Activated CD8-positive, alpha-beta memory T cell treated with anti-CD3 and anti-CD28 coated beads, Interleukin-2, amount 10 ng/mL, durations not matched to agents 7 days and 5 days (primary cell): ENCODE measurements at regions not wholly inside any gene's neighbourhood (a gene's known extent, or its start where the extent isn't known, plus 50 kb on each side); places are given as distances from the start of the nearest gene placed in this dataset.
"Not testable (repeated sequence)": the region's sequence is repeated elsewhere in the genome, so short reads cannot be mapped to it uniquely, and the experiment has no call there.

ENCODE experiments used
- ATAC-seq: fragments of 150-1000 bp; cut with Tn5 transposase; one replicate; pipeline ENCODE4 v1.10.0; 2021; ENCODE audit warnings: moderate library complexity
- CTCF ChIA-PET: fragments of 350-600 bp; sonication (Branson Sonifier 250); formaldehyde crosslinking; loops from one replicate; lab custom pipeline; 2021; ENCODE audit warnings: antibody characterized with exemption; lab: Charles Lee
- DNase-seq: peaks from one replicate; pipeline ENCODE4 v3.0.0-alpha.2; 2020
- H3K27ac Mint-ChIP-seq: one replicate; pipeline ENCODE4 v1.8.0; 2021; ENCODE audit warnings: mild to moderate bottlenecking, mixed read lengths
- H3K27me3 Mint-ChIP-seq: one replicate; pipeline ENCODE4 v1.8.0; 2021; ENCODE audit warnings: mixed read lengths
- H3K36me3 Mint-ChIP-seq: one replicate; pipeline ENCODE4 v1.8.0; 2021; ENCODE audit warnings: mild to moderate bottlenecking, mixed read lengths
- H3K4me1 Mint-ChIP-seq: one replicate; pipeline ENCODE4 v1.8.0; 2021; ENCODE audit warnings: mixed read lengths
- H3K4me3 Mint-ChIP-seq: one replicate; pipeline ENCODE4 v1.8.0; 2021; ENCODE audit warnings: mild to moderate bottlenecking, moderate library complexity, mixed read lengths
- H3K9me3 Mint-ChIP-seq: one replicate; pipeline ENCODE4 v1.8.0; 2022; ENCODE audit warnings: low read depth, mixed read lengths

GRCh38 chr6:4243832-4244231, 108.5 kb upstream of the ECI2 start:
- ATAC-seq, H3K27me3 Mint-ChIP-seq, H3K27ac Mint-ChIP-seq, DNase-seq, H3K9me3 Mint-ChIP-seq, H3K36me3 Mint-ChIP-seq, CTCF ChIA-PET, H3K4me3 Mint-ChIP-seq, H3K4me1 Mint-ChIP-seq: not testable (repeated sequence)

DNA sequence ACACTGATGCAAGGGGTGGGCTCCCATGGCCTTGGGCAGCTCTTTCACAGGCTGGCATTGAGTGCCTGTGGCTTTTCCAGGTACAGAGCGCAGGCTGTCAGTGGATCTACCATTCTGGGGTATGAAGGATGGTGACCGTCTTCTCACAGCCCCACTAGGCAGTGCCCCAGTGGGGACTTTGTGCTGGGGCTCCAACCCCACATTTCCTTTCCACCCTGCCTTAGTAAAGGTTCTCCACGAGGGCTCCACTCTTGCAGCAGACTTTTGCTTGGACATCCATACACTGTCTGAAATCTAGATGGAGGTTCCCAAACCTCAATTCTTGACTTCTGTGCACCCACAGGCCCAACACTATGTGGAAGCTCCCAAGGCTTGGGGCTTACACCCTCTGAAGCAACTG, 107.9 kb upstream of the ECI2 start:
- Mint-ChIP-seq H3K4me3 (no peak overlapping the region), H3K4me1 (no peaks in the 10 kb centered on the region), H3K36me3 (no peaks in the 10 kb centered on the region), H3K27me3 (peaks cover 4% of the 10 kb centered on the region), H3K27ac (no peak overlapping the region), H3K9me3 (peaks cover 4% of the 10 kb centered on the region)
- CTCF ChIA-PET = no interaction called here
- no peak for ATAC-seq
- no peak for DNase-seq

DNA sequence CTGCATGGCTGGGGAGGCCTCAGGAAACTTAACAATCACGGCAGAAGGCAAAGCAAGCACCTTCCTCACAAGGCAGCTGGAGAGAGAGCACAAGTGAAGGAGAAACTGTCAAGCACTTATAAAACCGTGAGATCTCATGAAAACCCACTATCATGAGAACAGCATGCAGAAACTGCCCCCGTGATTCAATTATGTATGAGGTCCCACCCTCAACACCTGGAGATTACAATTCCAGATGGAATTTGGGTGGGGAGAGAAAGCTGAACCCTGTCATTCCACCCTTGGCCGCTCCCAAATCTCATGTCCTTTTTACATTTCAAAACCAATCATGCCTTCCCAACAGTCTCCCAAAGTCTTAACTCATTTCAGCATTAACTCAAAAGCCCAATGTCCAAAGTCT, 107.2 kb upstream of the ECI2 start:
- H3K4me1 Mint-ChIP-seq = no peaks in the 10 kb centered on the region
- no peak for ATAC-seq
- no peak overlapping the region for H3K4me3 Mint-ChIP-seq
- no peak overlapping the region for H3K27ac Mint-ChIP-seq
- peaks cover 4% of the 10 kb centered on the region for H3K9me3 Mint-ChIP-seq
- no peaks in the 10 kb centered on the region for H3K36me3 Mint-ChIP-seq
- peaks cover 10% of the 10 kb centered on the region for H3K27me3 Mint-ChIP-seq
- DNase-seq = no peak
- CTCF ChIA-PET = no interaction called here

GRCh38 chr6:4240148-4240547, 104.8 kb upstream of the ECI2 start:
- peaks cover 4% of the 10 kb centered on the region for H3K9me3 Mint-ChIP-seq
- H3K27ac Mint-ChIP-seq = no peak overlapping the region
- H3K27me3 Mint-ChIP-seq = peaks cover 14% of the 10 kb centered on the region
- no peaks in the 10 kb centered on the region for H3K4me1 Mint-ChIP-seq
- no peaks in the 10 kb centered on the region for H3K36me3 Mint-ChIP-seq
- ATAC-seq = no peak
- no peak for DNase-seq
- CTCF ChIA-PET = no interaction called here
- no peak overlapping the region for H3K4me3 Mint-ChIP-seq

DNA sequence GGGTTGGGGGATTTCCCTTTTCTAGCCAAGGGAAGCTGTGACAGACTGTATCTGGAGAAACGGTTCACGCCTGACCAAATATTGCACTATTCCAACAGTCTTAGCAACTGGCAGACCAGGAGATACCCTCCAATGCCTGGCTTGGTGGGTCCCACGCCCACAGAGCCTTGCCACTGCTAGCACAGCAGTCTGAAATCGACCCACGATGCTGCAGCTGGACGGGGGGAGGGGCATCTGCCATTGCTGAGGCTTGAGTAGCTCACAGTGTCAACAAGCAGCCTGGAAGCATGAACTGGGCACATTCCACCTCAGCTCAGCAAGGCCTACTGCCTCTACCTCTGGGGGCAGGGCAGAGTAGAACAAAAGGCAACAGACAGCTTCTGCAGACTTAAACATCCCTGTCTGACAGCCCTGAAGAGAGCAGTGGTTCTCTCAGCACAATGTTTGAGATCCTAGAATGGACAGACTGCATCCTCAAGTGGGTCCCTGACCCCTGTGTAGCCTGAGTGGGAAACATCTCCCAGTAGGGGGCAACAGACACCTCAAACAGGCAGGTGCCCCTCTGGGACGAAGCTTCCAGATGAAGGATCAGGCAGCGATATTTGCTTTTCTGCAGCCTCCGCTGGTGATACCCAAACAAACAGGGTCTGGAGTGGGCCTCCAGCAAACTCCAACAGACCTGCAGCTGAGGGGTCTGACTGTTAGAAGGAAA, 89.9 kb upstream of the ECI2 start:
- H3K9me3 Mint-ChIP-seq = peaks cover 2% of the 10 kb centered on the region
- no peak for DNase-seq
- ATAC-seq = no peak
- no peaks in the 10 kb centered on the region for H3K4me1 Mint-ChIP-seq
- H3K27me3 Mint-ChIP-seq = no peaks in the 10 kb centered on the region
- CTCF ChIA-PET = no interaction called here
- no peak overlapping the region for H3K27ac Mint-ChIP-seq
- H3K4me3 Mint-ChIP-seq = no peak overlapping the region
- no peaks in the 10 kb centered on the region for H3K36me3 Mint-ChIP-seq

GRCh38 chr6:4224067-4224978, 88.9 kb upstream of the ECI2 start:
- Mint-ChIP-seq H3K36me3 (no peaks in the 10 kb centered on the region), H3K27me3 (no peaks in the 10 kb centered on the region), H3K4me1 (no peaks in the 10 kb centered on the region), H3K9me3 (peaks cover 2% of the 10 kb centered on the region), H3K4me3 (no peak overlapping the region), H3K27ac (no peak overlapping the region)
- ATAC-seq (no peak), DNase-seq (no peak)
- CTCF ChIA-PET = no interaction called here

GRCh38 chr6:4220558-4220957, 85.2 kb upstream of the ECI2 start:
- Mint-ChIP-seq H3K27me3 (peaks cover 10% of the 10 kb centered on the region), H3K9me3 (peaks cover 5% of the 10 kb centered on the region), H3K4me3 (no peak overlapping the region), H3K27ac (no peak overlapping the region), H3K4me1 (no peaks in the 10 kb centered on the region), H3K36me3 (no peaks in the 10 kb centered on the region)
- DNase-seq (no peak), ATAC-seq (no peak)
- CTCF ChIA-PET = no interaction called here

DNA sequence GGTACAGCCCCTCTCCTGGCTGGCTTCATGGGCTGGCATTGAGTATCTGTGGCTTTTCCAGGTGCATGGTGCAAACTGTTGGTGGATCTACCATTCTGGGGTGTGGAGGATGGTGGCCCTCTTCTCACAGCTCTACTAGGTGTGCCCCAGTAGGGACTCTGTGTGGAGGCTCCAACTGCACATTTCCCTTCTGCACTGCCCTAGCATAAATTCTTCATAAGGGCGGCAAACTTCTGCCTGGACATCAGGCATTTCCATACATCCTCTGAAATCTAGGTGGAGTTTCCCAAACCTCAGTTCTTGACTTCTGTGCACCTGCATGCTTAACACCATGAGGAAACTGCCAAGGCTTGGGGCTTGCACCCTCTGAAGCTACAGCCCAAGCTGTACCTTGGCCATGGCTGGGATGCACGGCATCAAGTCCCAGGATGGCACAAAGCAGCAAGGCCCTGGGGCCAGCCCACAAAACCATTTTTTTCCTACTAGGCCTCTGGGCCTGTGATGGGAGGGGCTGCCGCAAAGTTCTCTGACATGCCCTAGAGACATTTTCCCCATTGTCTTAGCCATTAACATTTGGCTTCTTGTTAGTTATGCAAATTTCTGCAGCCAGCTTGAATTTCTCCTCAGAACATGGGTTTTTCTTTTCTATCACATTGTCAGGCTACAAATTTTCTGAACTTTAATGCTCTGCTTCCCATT, 83.4 kb upstream of the ECI2 start:
- H3K27ac Mint-ChIP-seq, ATAC-seq, H3K4me1 Mint-ChIP-seq, H3K36me3 Mint-ChIP-seq, CTCF ChIA-PET, H3K4me3 Mint-ChIP-seq, DNase-seq, H3K9me3 Mint-ChIP-seq: not testable (repeated sequence)
- peaks cover 13% of the 10 kb centered on the region for H3K27me3 Mint-ChIP-seq

GRCh38 chr6:4212588-4212987, 77.2 kb upstream of the ECI2 start:
- Mint-ChIP-seq H3K4me1 (peaks cover 13% of the 10 kb centered on the region), H3K27ac (no peak overlapping the region), H3K9me3 (peaks cover 5% of the 10 kb centered on the region), H3K36me3 (peaks cover 2% of the 10 kb centered on the region), H3K4me3 (no peak overlapping the region), H3K27me3 (peaks cover 11% of the 10 kb centered on the region)
- CTCF ChIA-PET = no interaction called here
- no peak for ATAC-seq
- DNase-seq = no peak

- peaks cover 2% of the 10 kb centered on the region for H3K36me3 Mint-ChIP-seq
- peaks cover 13% of the 10 kb centered on the region for H3K4me1 Mint-ChIP-seq
- no peak overlapping the region for H3K4me3 Mint-ChIP-seq
- CTCF ChIA-PET = interaction anchor here (0.6 to 1.7 kb wide), 10 partner anchors 15 to 468 kb away, joined by 3 to 8 read pairs (median 4); no protein-coding TSS in a partner anchor
- H3K27me3 Mint-ChIP-seq = peaks cover 7% of the 10 kb centered on the region
- H3K9me3 Mint-ChIP-seq = peaks cover 2% of the 10 kb centered on the region
- ATAC-seq = peak; percentile 87
- no peak overlapping the region for H3K27ac Mint-ChIP-seq
- peak; percentile 71 for DNase-seq
Measured at GRCh38 chr6:4210629-4211419, 75.4 kb upstream of the ECI2 start.

- H3K36me3 Mint-ChIP-seq = peaks cover 7% of the 10 kb centered on the region
- CTCF ChIA-PET = no interaction called here
- DNase-seq (no peak), ATAC-seq (no peak)
- peaks cover 13% of the 10 kb centered on the region for H3K4me1 Mint-ChIP-seq
- no peak overlapping the region for H3K4me3 Mint-ChIP-seq
- no peak overlapping the region for H3K27ac Mint-ChIP-seq
- H3K9me3 Mint-ChIP-seq = peaks cover 4% of the 10 kb centered on the region
- H3K27me3 Mint-ChIP-seq = peaks cover 8% of the 10 kb centered on the region
Measured at GRCh38 chr6:4209196-4209595, 73.8 kb upstream of the ECI2 start.

- CTCF ChIA-PET = no interaction called here
- no peak for DNase-seq
- Mint-ChIP-seq H3K4me1 (peaks cover 13% of the 10 kb centered on the region), H3K27ac (no peak overlapping the region), H3K36me3 (peaks cover 7% of the 10 kb centered on the region), H3K9me3 (peaks cover 4% of the 10 kb centered on the region), H3K4me3 (no peak overlapping the region), H3K27me3 (peaks cover 8% of the 10 kb centered on the region)
- ATAC-seq = no peak
Measured at GRCh38 chr6:4208158-4208557, 72.8 kb upstream of the ECI2 start.
